Astrocyte of the cerebellum (primary cell): ENCODE measurements at regions not wholly inside any gene's neighbourhood (a gene's known extent, or its start where the extent isn't known, plus 50 kb on each side); places are given as distances from the start of the nearest gene placed in this dataset.

Source experiments
- DNase-seq: peaks from one replicate; pipeline ENCODE4 v3.0.0-alpha.2; 2011; ENCODE audit warnings: low read depth
- H3K4me3 ChIP-seq: 2 replicates; pipeline ENCODE4 v1.5.1; 2011; ENCODE audit warnings: mild to moderate bottlenecking, low read depth, low read length, moderate library complexity
- in situ Hi-C: cut with HindIII; loops from 2 replicates; pipeline ENCODE4 v1.10.0; 2017; ENCODE audit warnings: low sequenced_read_pairs
- TF ChIP-seq, protein P1 (sequence below): IDR thresholded peaks from 2 replicates; pipeline ENCODE4 v1.5.1; 2012; ENCODE audit warnings: low read length, low read depth, moderate library complexity, mild to moderate bottlenecking; ENCODE audit errors: missing control alignments

DNA sequence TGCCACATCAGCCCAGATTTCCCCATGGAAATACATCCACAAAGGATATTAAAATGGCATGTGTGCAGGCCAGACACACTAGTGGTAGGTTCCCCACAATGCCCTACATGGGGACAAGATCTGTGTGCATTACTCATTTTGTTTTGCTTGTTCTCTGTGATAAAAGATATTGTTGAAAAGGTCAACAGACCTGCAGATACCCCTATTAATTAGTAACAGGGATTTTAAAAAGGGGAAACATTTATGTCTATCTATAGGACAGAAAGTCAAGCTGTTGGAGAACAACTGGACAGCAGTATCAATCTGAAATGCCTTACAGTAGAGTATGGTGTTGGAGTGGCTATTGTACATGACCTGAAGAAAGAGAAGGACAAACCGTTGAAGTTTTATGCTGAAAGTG, 596.0 kb upstream of the GRM7 start:
- in situ Hi-C loops: no loop called here
- H3K4me3 ChIP-seq: no peak overlapping the region
- TF ChIP-seq, protein P1, sequence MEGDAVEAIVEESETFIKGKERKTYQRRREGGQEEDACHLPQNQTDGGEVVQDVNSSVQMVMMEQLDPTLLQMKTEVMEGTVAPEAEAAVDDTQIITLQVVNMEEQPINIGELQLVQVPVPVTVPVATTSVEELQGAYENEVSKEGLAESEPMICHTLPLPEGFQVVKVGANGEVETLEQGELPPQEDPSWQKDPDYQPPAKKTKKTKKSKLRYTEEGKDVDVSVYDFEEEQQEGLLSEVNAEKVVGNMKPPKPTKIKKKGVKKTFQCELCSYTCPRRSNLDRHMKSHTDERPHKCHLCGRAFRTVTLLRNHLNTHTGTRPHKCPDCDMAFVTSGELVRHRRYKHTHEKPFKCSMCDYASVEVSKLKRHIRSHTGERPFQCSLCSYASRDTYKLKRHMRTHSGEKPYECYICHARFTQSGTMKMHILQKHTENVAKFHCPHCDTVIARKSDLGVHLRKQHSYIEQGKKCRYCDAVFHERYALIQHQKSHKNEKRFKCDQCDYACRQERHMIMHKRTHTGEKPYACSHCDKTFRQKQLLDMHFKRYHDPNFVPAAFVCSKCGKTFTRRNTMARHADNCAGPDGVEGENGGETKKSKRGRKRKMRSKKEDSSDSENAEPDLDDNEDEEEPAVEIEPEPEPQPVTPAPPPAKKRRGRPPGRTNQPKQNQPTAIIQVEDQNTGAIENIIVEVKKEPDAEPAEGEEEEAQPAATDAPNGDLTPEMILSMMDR: no peak
- DNase-seq: no peak

DNA sequence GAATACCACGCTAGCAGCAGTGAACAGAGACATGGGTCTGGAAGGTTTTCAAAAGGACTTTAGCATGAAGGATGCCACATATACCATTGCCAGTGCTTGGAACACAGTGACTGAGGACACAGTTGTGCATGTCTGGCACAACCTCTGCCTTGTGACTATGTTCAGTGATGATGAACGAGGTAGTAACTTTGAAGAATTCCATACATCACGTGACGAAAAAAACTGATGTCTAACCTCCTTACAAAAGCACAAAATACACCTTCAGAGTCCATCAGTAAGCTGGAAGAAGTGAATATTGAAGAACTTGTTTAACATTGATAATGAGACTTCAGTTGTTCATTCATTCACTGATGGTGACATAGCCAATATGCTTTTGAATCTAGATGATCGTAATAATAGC, 594.8 kb upstream of the GRM7 start:
- H3K4me3 ChIP-seq: no peak overlapping the region
- in situ Hi-C loops: no loop called here
- no peak for DNase-seq
- TF ChIP-seq, protein P1: no peak

DNA sequence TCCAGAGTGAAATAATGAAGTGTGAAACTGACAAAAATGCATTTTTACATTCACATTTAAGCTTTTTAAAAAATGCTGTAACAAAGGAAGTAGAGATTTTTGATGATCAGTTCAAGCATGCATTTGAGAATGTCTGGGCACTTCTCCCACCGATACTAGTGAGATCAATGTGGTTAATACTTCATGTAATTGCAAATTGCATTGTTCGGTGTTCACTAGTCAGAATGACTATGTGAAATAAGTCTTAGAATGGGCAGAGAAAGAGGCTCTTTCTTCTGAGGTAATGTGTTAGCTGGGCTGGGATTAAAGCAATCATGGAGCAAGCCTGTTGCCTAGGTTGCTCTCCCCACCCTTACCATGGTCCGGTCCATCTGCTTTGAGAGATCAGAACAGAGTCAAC, 587.0 kb upstream of the GRM7 start:
- no peak for DNase-seq
- no peak overlapping the region for H3K4me3 ChIP-seq
- in situ Hi-C loops: no loop called here
- TF ChIP-seq, protein P1: no peak

DNA sequence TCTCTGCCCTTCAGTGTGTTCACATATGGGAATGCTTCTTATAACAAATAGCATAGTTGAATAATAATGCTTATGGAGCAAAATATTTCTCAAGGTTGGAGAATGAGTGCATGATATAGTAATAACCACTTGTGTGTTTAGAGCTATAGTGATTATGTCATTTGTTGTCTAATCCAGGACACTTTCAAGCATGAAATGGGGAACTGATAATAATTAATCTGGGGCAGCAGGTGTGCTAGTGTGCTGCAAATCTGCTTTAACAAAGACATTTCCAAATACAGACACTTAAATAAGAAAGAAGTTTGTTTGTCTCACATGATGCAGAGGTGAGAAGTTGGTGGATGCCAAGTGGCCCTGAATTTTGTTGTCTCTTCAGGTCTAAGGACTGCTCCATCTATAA, 579.3 kb upstream of the GRM7 start:
- no peak for DNase-seq
- no peak overlapping the region for H3K4me3 ChIP-seq
- in situ Hi-C loops: no loop called here
- TF ChIP-seq, protein P1: no peak

DNA sequence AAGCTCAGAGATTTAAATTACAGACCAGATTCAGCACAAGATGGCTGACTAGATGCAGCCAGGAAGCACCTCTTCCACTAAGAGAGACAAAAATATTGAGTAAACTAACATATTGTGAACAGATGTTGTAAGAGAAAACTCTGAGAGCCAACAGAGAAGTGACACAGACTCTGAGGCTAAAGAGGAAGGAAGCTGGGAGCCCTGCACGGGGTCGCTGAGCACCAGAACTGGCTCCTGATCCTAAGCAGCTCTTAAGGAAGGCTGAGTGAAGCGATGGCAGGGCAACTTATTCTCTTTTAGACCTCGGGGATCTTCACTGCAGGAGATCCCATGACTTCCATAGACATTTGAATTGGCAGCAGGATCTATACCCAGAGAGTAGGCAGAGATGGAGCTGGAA, 578.0 kb upstream of the GRM7 start:
- H3K4me3 ChIP-seq: no peak overlapping the region
- in situ Hi-C loops: no loop called here
- no peak for DNase-seq
- TF ChIP-seq, protein P1: no peak

DNA sequence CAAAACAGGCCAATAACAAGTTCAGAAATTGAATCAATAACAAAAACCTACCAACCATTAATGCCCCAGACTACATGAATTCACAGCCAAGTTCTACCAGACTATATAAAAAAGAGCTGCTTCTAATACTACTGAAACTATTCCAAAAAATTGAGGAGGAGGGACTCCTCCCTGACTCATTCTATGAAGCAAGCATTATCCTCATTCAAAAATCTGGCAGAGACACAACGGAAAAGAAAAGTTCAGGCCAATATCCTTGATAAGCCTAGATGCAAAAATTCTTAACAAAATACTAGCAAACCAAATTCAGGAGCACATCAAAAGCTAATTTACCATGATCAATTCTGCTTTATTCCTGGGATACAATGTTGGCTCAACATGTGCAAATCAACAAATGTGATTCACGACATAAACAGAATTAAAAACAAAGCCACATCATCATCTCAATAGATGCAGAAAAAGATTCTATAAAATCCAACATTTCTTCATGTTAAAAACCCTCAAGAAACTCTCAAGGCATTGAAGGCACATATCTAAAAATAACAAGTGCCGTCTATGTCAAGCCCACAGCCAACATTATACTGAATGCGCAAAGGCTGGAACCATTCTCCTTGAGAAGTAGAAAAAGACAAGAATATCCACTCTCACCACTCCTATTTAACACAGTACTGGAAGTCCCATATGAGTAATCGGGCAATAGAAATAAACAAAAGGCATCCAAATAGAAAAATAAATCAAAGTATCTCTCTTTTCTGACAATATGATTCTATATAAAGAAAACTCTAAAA, 573.6 kb upstream of the GRM7 start:
- no peak for DNase-seq
- in situ Hi-C loops: no loop called here
- H3K4me3 ChIP-seq: no peak overlapping the region
- TF ChIP-seq, protein P1: no peak

DNA sequence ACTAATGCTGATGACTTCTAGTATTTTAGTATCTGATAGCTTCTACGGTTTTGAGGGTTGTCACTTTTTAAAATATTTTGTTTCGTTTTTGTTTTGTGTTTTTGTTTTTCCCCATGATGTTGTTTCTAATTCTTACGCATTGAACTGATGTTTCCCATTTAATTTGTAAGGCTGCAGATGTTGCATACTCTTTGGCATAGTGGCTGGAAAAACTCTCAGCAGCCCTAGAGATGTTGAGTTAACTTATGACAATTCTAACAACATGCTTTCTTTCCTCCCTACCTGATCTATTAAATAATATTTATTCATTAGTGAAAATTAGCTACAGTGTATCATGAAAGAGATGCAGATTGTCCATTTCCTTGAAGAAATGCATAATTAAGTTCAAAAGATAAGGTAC, 559.3 kb upstream of the GRM7 start:
- TF ChIP-seq, protein P1: no peak
- in situ Hi-C loops: no loop called here
- H3K4me3 ChIP-seq: no peak overlapping the region
- DNase-seq: no peak
